ENCODE measurements at regions not wholly inside any gene's neighbourhood (a gene's known extent, or its start where the extent isn't known, plus 50 kb on each side); places are given as distances from the start of the nearest gene placed in this dataset.
"Not testable (repeated sequence)": the region's sequence is repeated elsewhere in the genome, so short reads cannot be mapped to it uniquely, and the experiment has no call there.

DNA sequence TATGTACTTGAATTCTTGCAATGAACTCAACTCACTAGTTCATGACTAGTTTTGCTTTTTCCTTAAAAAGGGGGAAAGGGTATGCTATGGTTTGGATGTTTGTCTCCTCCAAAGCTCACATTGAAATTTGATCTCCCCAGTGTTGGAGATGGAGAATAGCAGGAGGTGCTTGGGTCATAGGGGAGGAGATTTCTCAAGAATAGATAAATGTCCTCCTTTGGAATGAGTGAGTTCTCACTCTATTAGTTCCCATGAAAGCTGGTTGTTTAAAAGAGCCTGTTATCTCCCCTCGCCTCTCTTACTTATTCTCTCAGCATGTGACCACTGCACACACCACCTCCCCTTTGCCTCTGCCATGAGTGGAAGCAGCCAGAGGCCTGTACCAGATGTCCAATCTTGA lies 109.4 kb upstream of the INTU start:
- ATAC-seq = no peak
- no peak for TF ChIP-seq OSR1 (CRISPR knock-in tag; IDR thresholded peaks at IDR 0.05)
- no peak for TF ChIP-seq ISL1 (CRISPR knock-in tag; IDR thresholded peaks at IDR 0.05)
- TF ChIP-seq CSRNP3 (CRISPR knock-in tag; IDR thresholded peaks at IDR 0.05) = no peak
- TF ChIP-seq, protein P1, sequence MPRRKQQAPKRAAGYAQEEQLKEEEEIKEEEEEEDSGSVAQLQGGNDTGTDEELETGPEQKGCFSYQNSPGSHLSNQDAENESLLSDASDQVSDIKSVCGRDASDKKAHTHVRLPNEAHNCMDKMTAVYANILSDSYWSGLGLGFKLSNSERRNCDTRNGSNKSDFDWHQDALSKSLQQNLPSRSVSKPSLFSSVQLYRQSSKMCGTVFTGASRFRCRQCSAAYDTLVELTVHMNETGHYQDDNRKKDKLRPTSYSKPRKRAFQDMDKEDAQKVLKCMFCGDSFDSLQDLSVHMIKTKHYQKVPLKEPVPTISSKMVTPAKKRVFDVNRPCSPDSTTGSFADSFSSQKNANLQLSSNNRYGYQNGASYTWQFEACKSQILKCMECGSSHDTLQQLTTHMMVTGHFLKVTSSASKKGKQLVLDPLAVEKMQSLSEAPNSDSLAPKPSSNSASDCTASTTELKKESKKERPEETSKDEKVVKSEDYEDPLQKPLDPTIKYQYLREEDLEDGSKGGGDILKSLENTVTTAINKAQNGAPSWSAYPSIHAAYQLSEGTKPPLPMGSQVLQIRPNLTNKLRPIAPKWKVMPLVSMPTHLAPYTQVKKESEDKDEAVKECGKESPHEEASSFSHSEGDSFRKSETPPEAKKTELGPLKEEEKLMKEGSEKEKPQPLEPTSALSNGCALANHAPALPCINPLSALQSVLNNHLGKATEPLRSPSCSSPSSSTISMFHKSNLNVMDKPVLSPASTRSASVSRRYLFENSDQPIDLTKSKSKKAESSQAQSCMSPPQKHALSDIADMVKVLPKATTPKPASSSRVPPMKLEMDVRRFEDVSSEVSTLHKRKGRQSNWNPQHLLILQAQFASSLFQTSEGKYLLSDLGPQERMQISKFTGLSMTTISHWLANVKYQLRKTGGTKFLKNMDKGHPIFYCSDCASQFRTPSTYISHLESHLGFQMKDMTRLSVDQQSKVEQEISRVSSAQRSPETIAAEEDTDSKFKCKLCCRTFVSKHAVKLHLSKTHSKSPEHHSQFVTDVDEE (CRISPR knock-in tag; IDR thresholded peaks at IDR 0.05) = no peak
- no peak for TF ChIP-seq RARB (CRISPR knock-in tag; IDR thresholded peaks at IDR 0.05)
- TF ChIP-seq PPARA (CRISPR knock-in tag; IDR thresholded peaks at IDR 0.05; ENCODE audit: borderline replicate concordance) = no peak
- TF ChIP-seq ZNF565 (CRISPR knock-in tag; conservative IDR thresholded peaks at IDR 0.05; ENCODE audit: low read depth) = no peak
- no peak for TF ChIP-seq SNAI2 (CRISPR knock-in tag; IDR thresholded peaks at IDR 0.05)

GRCh38 chr4:127525608-127526007 lies 107.1 kb upstream of the INTU start:
- ATAC-seq = no peak
- no peak for TF ChIP-seq PPARA (CRISPR knock-in tag; IDR thresholded peaks at IDR 0.05; ENCODE audit: borderline replicate concordance)
- TF ChIP-seq ZFP3 (CRISPR knock-in tag; IDR thresholded peaks at IDR 0.05) = no peak
- no peak for TF ChIP-seq SNAI2 (CRISPR knock-in tag; IDR thresholded peaks at IDR 0.05)
- TF ChIP-seq, protein P2, sequence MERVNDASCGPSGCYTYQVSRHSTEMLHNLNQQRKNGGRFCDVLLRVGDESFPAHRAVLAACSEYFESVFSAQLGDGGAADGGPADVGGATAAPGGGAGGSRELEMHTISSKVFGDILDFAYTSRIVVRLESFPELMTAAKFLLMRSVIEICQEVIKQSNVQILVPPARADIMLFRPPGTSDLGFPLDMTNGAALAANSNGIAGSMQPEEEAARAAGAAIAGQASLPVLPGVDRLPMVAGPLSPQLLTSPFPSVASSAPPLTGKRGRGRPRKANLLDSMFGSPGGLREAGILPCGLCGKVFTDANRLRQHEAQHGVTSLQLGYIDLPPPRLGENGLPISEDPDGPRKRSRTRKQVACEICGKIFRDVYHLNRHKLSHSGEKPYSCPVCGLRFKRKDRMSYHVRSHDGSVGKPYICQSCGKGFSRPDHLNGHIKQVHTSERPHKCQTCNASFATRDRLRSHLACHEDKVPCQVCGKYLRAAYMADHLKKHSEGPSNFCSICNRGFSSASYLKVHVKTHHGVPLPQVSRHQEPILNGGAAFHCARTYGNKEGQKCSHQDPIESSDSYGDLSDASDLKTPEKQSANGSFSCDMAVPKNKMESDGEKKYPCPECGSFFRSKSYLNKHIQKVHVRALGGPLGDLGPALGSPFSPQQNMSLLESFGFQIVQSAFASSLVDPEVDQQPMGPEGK (CRISPR knock-in tag; IDR thresholded peaks at IDR 0.05; ENCODE audit: borderline replicate concordance) = no peak
- TF ChIP-seq, protein P1 (CRISPR knock-in tag; IDR thresholded peaks at IDR 0.05) = no peak
- TF ChIP-seq ZNF8 (CRISPR knock-in tag; IDR thresholded peaks at IDR 0.05) = no peak
- TF ChIP-seq CSRNP3 (CRISPR knock-in tag; IDR thresholded peaks at IDR 0.05) = no peak
- TF ChIP-seq BACH2 (CRISPR knock-in tag; IDR thresholded peaks at IDR 0.05; ENCODE audit: borderline replicate concordance) = no peak
- TF ChIP-seq CSDC2 (CRISPR knock-in tag; IDR thresholded peaks at IDR 0.05) = no peak
- no peak for TF ChIP-seq ISL1 (CRISPR knock-in tag; IDR thresholded peaks at IDR 0.05)
- no peak for TF ChIP-seq POU6F1 (CRISPR knock-in tag; IDR thresholded peaks at IDR 0.05; ENCODE audit: borderline replicate concordance, low read depth)
- TF ChIP-seq ZNF565 (CRISPR knock-in tag; conservative IDR thresholded peaks at IDR 0.05; ENCODE audit: low read depth) = no peak
- TF ChIP-seq GLIS3 (CRISPR knock-in tag; IDR thresholded peaks at IDR 0.05) = no peak
- TF ChIP-seq ZFP30 (CRISPR knock-in tag; IDR thresholded peaks at IDR 0.05) = no peak

GRCh38 chr4:127528302-127528701 lies 104.5 kb upstream of the INTU start:
- no peak for TF ChIP-seq RARB (CRISPR knock-in tag; IDR thresholded peaks at IDR 0.05)
- no peak for TF ChIP-seq ZC3H10 (CRISPR knock-in tag; IDR thresholded peaks at IDR 0.05)
- no peak for TF ChIP-seq CSRNP3 (CRISPR knock-in tag; IDR thresholded peaks at IDR 0.05)
- no peak for TF ChIP-seq OSR1 (CRISPR knock-in tag; IDR thresholded peaks at IDR 0.05)
- no peak for TF ChIP-seq ZFP30 (CRISPR knock-in tag; IDR thresholded peaks at IDR 0.05)
- no peak for ATAC-seq

- ATAC-seq = not testable (repeated sequence)
Measured at GRCh38 chr4:127529879-127530278, 102.9 kb upstream of the INTU start.
